ENCODE measurements at regions not wholly inside any gene's neighbourhood (a gene's known extent, or its start where the extent isn't known, plus 50 kb on each side); places are given as distances from the start of the nearest gene placed in this dataset.

GRCh38 chr6:113115196-113115595, 741.9 kb upstream of the MARCKS start:
- TF ChIP-seq, protein P1, sequence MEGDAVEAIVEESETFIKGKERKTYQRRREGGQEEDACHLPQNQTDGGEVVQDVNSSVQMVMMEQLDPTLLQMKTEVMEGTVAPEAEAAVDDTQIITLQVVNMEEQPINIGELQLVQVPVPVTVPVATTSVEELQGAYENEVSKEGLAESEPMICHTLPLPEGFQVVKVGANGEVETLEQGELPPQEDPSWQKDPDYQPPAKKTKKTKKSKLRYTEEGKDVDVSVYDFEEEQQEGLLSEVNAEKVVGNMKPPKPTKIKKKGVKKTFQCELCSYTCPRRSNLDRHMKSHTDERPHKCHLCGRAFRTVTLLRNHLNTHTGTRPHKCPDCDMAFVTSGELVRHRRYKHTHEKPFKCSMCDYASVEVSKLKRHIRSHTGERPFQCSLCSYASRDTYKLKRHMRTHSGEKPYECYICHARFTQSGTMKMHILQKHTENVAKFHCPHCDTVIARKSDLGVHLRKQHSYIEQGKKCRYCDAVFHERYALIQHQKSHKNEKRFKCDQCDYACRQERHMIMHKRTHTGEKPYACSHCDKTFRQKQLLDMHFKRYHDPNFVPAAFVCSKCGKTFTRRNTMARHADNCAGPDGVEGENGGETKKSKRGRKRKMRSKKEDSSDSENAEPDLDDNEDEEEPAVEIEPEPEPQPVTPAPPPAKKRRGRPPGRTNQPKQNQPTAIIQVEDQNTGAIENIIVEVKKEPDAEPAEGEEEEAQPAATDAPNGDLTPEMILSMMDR (IDR thresholded peaks at IDR 0.05): no peak
- no peak for DNase-seq (ENCODE audit: low spot score)
- ATAC-seq (ENCODE audit: low FRiP score): no peak

DNA sequence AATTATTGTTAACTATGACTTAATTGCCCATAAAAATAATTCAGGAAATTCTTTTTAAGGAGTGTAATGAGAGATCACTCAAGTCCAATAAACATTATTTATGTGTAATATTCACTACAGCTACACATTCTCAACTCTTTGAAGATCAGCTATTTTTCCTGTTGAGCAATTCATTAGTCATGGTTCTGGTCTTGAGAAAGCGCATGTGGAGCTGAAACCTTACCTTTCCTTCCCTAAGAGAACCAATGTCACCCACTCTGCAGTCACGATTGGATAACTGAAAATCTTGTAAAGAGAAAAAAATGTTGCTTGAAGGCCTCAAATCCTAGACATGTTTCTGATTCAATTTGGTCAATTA, 736.9 kb upstream of the MARCKS start:
- TF ChIP-seq, protein P1 (IDR thresholded peaks at IDR 0.05): no peak
- DNase-seq (ENCODE audit: low spot score): no peak
- ATAC-seq (ENCODE audit: low FRiP score): peak; percentile 84

DNA sequence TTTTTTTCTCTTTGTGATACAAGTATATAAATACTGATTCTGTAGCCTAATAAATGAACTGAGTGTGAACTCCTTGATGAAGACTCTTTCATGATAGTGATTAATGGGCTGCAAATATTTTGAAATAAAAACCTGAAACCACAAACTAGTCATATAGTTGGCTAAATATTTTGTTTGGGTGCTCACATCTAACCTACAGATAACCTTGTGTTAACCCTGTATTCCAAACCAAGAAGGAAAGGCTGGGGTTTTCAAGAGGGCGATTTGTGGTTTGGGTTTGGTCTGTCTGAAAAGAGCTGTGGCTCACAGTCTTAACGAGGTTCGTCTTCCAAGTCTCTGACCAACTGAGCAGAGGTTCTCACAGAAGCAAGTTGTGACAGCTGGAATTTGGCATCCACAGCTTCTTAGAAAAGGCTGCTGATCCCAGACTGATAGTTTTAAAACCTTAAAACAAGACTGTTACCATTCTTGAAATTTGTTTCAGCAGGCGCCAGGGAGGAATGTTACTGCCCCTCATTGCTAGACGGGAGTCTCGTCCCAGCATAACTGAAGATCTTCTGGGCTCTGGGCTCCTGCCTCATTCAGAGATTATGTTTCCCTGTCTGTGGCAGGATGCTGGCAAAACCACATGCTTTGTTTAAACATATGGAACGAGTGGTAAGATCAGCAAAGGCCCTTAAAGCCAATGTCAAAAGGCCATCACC, 736.4 kb upstream of the MARCKS start:
- no peak for DNase-seq (ENCODE audit: low spot score)

GRCh38 chr6:113121571-113121970, 735.6 kb upstream of the MARCKS start:
- no peak for DNase-seq (ENCODE audit: low spot score)
- no peak for ATAC-seq (ENCODE audit: low FRiP score)
- TF ChIP-seq, protein P1 (IDR thresholded peaks at IDR 0.05): no peak

More for the DNA sequence above, 736.4 kb upstream of the MARCKS start:
- TF ChIP-seq, protein P1 (IDR thresholded peaks at IDR 0.05): no peak
- ATAC-seq (ENCODE audit: low FRiP score): peak; percentile 41

GRCh38 chr6:113122060-113122459, 735.1 kb upstream of the MARCKS start:
- TF ChIP-seq, protein P1 (IDR thresholded peaks at IDR 0.05): no peak
- ATAC-seq (ENCODE audit: low FRiP score) (no peak), DNase-seq (ENCODE audit: low spot score) (no peak)

DNA sequence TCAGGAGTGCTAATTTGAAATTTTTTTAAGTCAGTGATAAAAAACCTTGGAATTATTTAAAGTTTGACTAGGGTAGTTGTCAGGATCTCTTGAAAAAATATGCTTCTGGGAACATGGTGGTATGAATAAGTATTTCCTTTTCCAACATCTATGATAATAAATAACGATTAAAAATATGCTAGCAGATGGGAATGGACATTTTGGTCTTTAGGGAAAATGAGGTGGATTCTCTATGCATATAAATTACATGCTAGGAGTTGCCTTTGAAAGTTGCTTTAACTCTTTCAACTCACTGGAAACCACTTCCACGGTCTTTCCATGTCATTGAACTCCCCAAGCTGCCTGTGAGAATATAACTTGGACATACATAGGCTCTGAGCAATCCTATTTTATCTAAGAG, 731.5 kb upstream of the MARCKS start:
- ATAC-seq (ENCODE audit: low FRiP score) (no peak), DNase-seq (ENCODE audit: low spot score) (no peak)
- TF ChIP-seq, protein P1 (IDR thresholded peaks at IDR 0.05): no peak

- DNase-seq (ENCODE audit: low spot score): no peak
- TF ChIP-seq, protein P1 (IDR thresholded peaks at IDR 0.05): no peak
- no peak for ATAC-seq (ENCODE audit: low FRiP score)
These were observed 729.2 kb upstream of the MARCKS start for GRCh38 chr6:113127786-113128419.
